ENCODE measurements at regions not wholly inside any gene's neighbourhood (a gene's known extent, or its start where the extent isn't known, plus 50 kb on each side); places are given as distances from the start of the nearest gene placed in this dataset.

DNA sequence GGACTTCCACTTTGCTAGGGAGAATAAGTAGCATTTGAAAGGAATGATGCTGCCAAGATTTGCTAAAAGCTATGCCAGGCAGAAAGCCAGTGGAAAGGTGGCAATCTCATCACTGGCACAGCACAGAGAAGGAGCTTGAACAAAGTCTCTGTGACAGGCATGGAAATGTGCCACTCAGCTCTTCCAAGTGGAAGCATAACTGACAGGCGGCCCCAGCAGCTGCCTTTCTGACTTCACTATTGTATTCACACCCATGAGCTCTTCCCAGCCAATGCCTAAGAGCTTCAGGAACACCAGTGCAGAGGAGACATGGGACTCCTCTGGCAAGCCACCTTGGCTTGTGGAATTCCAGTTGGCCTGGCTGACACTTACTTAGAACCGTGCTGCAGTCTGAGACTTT, 134.6 kb upstream of the REG3G start:
- TF ChIP-seq, protein P1, sequence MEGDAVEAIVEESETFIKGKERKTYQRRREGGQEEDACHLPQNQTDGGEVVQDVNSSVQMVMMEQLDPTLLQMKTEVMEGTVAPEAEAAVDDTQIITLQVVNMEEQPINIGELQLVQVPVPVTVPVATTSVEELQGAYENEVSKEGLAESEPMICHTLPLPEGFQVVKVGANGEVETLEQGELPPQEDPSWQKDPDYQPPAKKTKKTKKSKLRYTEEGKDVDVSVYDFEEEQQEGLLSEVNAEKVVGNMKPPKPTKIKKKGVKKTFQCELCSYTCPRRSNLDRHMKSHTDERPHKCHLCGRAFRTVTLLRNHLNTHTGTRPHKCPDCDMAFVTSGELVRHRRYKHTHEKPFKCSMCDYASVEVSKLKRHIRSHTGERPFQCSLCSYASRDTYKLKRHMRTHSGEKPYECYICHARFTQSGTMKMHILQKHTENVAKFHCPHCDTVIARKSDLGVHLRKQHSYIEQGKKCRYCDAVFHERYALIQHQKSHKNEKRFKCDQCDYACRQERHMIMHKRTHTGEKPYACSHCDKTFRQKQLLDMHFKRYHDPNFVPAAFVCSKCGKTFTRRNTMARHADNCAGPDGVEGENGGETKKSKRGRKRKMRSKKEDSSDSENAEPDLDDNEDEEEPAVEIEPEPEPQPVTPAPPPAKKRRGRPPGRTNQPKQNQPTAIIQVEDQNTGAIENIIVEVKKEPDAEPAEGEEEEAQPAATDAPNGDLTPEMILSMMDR (IDR thresholded peaks at IDR 0.05; ENCODE audit: borderline replicate concordance, extremely low read depth, low read length, poor library complexity, severe bottlenecking), result no peak
- TF ChIP-seq EZH2 (IDR thresholded peaks at IDR 0.05; ENCODE audit: borderline replicate concordance, low read depth, low read length, severe bottlenecking), result no peak

Data from DND-41 (cell line).